ENCODE measurements at regions not wholly inside any gene's neighbourhood (a gene's known extent, or its start where the extent isn't known, plus 50 kb on each side); places are given as distances from the start of the nearest gene placed in this dataset.
A peak's percentile ranks its signal among the peaks of the same experiment; 100 is the strongest.

- peak in 1 of 2 experiments; percentile 59 for DNase-seq (ENCODE audit: low read depth in 2 of 2)
These were observed 59.4 kb upstream of the E2F7 start for GRCh38 chr12:77124767-77125166.

DNA sequence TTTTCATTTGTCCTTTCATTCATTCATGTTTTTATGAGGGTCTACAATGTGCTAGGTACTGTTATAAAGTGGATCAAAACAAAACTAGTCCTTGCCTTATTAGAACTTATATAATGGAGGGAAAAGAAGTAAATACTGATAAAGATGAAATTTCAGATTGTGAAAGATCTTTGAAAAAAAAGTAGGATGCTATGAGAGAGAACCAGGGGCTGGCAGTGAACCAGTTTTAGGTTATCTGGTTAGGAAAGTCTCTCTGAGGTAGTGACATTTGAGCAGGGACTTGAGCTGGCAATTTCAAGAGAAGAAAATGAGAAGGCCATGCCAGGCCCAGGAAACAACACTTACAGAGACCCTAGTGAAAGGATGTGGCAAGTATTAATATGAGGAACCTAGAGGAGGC lies 57.3 kb upstream of the E2F7 start:
- DNase-seq (ENCODE audit: low read depth in 2 of 2): no peak

DNA sequence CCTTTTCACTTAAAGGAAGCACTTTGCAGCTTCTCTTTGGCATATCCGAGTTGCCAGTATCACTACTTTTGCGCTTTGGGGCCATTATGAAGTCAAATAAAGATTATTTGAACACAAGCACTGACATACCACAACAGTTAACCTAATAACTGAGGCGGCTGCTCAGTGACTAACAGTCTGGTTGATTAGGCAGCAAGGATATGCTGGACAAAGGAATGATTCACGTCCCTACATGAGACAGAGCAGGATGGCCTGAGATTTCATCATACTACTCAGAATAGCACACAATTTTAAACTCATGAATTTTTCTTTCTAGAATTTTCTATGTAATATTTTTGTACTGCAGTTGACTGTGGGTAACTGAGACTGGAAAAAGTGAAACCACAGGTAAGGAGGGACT lies 56.9 kb upstream of the E2F7 start:
- DNase-seq (ENCODE audit: low read depth in 2 of 2): peak; percentile 89 to 91

DNA sequence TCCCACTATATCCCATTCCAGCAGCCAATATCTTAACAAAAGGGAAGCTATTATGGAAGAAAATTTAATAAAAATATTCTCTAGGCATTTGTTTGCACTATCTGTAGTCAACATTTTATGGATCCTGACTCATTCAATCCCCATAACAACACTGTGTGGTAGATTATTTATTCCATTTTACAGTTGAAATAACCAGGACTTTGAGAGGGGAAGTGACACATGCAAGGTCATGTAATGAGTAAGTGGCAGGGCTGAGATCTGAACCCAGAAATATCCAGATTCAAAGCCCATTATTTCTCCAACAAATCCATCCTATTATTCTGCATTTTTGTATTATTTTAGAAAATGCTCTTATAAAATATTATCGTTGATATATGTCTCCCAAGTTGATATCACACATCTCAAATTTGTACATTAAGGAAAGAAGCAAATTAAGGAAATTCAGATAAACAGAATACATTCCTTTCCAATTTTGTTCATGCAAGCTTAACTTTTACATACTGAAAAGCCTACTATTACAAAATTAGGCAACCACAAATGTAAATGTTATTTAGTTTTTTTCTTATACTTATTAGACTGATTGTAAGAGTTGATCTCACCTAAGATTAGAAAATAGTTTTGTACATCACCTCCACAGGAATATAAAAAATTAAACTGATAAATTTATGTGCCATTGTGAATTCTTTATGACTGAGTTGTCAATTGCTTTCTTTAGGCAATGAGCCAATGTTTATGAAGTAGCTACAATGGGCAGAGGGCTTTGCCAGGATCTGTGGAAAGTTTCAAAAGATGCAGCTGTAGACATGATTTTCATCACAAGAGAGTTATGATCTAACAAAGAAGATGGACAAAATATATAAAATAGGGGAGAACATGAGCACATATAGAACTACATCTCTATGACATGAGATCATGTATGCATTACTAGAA lies 55.1 kb upstream of the E2F7 start:
- DNase-seq (ENCODE audit: low read depth in 2 of 2): no peak

GRCh38 chr12:77118696-77119095 lies 53.3 kb upstream of the E2F7 start:
- no peak for DNase-seq (ENCODE audit: low read depth in 2 of 2)

DNA sequence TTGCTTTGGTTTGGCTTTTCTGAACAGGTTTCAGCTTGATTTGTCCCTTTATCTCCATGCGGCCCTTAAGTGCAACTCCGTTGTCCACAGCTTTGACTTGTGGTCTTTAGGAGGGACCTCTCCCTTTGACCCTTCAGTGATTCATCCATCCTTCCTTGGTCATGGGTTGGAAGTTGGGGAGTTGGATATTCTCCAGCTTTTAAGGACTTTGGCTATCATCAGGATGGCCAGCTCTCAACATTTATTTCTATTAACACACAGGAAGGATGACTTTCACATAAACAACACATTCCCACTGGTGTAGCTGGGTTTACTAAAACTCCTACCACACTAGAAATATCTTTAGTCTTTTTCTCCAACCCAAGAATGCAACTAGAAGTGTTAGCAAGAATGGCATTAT lies 50.9 kb upstream of the E2F7 start:
- no peak for DNase-seq (ENCODE audit: low read depth in 2 of 2)

- no peak for DNase-seq (ENCODE audit: low read depth in 2 of 2)
These were observed 50.1 kb upstream of the E2F7 start for GRCh38 chr12:77115471-77115870.
